Kidney tubule cell (primary cell): ENCODE measurements at regions not wholly inside any gene's neighbourhood (a gene's known extent, or its start where the extent isn't known, plus 50 kb on each side); places are given as distances from the start of the nearest gene placed in this dataset.
"Not testable (repeated sequence)": the region's sequence is repeated elsewhere in the genome, so short reads cannot be mapped to it uniquely, and the experiment has no call there.

Experiments used
- DNase-seq: peaks from one replicate; pipeline ENCODE4 v3.0.0-alpha.2; 2018; ENCODE audit warnings: low spot score

DNA sequence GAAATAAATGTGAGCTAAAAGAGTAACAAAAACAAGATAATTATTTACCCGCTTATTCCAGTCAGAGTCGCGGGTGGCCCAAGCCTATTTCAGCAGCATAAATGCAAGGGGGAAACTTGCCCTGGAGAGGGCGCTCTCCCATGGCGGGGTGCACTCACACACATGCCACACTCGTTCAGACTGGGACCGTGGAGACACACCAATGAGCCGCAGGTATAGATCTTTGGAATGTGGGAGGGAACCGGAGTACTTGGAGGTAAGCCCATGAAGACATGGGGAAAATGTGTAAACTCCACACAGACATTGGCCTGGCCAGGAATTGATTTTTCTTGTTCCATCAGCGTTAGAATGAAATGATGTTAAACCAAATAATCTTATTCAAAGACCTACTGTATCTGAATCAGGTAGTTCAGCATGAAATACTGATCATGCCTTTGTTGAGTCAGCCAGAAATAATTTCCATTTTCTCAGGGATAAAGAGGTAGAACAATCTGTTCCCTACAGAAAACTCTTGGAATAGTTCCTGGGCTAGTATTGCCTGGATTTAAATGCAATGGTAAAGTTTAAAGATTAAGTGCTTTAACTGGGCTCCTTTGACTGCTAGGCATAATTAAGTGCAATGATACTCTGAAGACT lies 191.5 kb downstream of the MCHR2 start:
- DNase-seq, result peak; percentile 30

GRCh38 chr6:99808992-99809391 lies 185.0 kb downstream of the MCHR2 start:
- DNase-seq, result no peak

DNA sequence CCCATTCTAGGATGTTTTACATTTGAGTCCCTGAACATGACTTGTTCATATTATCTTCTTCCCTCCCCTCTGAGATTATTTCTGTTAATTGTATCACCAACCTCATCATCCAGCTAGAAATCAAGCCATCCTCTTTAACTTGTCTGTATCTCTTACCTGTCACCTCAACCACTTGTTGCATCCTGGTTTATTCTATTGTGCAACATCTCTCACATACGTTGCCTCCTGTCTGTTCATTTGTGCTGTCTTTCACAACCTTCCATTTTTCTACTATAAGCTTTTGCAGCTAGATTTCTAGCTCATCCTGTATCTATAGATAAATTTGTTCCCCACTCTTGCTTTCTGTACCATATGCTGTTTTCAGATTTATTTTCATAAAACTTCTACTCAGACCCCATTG lies 183.7 kb downstream of the MCHR2 start:
- no peak for DNase-seq

DNA sequence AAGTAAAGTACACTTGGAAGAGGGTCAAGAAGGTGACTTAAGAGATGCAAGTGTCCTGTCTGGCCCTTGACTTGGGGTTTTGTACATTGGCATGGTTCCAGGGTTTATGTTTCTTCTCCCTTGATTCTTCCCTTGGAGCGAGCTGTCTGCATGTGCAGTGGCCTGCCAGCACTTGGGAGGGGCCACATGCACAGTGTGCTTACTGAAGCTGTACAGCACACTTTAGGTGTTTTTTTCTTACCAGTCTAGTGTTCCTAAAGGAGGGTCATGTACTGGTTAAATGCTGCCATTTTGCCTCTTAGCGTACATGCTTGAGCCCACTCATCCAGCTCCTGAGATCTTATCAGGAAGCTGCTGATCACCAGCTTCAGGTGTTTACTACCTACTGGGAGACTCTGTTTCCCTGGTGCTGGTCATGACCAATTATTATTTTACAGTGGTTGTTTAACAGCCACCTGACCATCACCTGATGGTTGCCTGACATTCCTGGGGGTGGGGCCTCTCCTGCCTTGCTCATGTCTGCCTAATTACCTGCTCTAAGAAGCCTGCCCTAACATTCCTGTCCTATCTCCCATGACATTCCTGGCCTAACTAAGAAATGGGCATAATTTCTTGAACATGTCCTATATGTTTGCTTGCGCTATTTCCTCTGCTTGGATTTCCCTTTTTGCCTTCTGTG lies 182.9 kb downstream of the MCHR2 start:
- DNase-seq, result peak; percentile 73

- no peak for DNase-seq
Measured at GRCh38 chr6:99811636-99812035, 182.4 kb downstream of the MCHR2 start.

- no peak for DNase-seq
Measured at GRCh38 chr6:99813565-99813964, 180.5 kb downstream of the MCHR2 start.

DNA sequence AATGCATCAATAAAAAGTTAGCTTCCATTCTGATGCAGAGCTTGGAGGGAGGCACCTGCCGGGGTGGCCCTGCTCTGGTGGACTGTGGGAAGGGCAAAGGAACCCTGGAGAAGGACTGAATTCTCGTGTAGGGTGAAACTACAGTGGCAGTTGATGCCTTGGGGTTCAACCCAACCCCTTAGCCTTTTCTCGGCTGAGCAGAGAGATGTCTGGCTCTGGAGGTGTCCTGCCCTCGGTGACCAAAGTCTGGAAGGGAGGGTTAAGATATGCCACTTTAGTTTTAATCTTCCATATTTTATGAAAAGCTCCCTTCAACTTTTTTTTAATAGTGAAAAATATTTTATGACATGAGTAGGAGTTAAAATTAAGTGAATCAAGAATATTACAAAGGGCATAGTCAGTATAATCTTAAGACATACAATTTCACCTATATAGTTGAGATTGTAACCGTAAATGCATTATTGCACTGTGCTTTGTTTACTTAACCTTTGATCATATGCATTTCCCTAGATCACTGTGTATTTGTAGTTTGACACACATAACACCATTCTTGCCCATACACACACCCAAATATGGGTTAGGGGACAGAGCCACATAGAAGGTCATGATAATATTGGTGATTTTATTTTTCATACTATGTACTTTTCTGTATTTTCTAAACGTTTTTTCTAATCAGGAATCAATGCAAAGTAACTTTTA lies 179.6 kb downstream of the MCHR2 start:
- DNase-seq, result no peak

DNA sequence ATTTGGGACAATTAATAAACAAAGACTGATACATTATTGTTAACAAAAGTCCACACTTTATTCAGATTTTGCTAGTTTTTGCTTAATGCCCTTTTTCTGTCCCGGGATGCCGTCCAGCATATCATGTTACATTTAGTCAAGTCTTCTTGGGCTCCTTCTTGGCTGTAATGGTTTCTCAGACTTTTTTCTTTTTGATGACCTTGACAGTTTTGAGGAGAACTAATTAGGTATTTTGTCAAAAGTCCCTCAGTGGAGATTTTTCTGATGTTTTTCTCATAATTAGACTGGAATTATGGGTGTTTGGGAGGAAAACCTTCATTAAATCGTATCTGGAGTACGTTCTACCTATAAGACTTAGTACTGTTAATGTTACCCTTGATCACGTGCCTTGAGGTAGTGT lies 177.2 kb downstream of the MCHR2 start:
- no peak for DNase-seq

- no peak for DNase-seq
Measured at GRCh38 chr6:99818161-99818560, 175.9 kb downstream of the MCHR2 start.

DNA sequence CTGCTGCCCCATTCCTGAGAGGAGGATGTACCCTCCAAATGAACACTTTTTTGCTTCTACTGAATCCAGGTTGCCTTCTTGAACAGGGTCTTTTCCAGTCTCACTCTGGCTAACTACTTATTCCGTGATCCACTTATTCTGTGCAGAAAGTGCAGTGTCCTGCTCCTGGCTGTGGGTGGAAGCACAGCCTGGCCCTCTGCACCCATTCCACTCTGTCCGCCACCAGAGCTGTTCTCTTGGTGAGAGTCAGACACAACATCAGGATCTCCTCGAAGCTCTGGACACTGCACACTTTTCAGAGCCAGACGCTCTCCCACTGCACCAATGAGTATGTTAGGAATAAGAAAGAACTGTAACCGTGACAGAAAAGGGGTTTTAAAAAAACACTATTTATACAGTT lies 174.2 kb downstream of the MCHR2 start:
- DNase-seq, result no peak

GRCh38 chr6:99821164-99821563 lies 172.9 kb downstream of the MCHR2 start:
- no peak for DNase-seq

GRCh38 chr6:99822741-99823512 lies 171.1 kb downstream of the MCHR2 start:
- DNase-seq, result peak; percentile 69

DNA sequence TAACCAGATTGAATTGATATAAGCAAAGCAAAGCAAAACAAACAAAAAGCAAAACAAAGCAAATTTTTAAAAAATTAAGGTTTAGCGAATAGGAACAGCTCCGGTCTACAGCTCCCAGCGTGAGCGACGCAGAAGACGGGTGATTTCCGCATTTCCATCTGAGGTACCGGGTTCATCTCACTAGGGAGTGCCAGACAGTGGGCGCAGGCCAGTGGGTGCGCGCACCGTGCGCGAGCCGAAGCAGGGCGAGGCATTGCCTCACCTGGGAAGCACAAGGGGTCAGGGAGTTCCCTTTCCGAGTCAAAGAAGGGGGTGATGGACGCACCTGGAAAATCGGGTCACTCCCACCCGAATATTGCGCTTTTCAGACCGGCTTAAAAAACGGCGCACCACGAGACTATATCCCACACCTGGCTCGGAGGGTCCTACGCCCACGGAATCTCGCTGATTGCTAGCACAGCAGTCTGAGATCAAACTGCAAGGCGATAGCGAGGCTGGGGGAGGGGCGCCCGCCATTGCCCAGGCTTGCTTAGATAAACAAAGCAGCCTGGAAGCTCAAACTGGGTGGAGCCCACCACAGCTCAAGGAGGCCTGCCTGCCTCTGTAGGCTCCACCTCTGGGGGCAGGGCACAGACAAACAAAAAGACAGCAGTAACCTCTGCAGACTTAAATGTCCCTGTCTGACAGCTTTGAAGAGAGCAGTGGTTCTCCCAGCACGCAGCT lies 170.3 kb downstream of the MCHR2 start:
- DNase-seq, result not testable (repeated sequence)

DNA sequence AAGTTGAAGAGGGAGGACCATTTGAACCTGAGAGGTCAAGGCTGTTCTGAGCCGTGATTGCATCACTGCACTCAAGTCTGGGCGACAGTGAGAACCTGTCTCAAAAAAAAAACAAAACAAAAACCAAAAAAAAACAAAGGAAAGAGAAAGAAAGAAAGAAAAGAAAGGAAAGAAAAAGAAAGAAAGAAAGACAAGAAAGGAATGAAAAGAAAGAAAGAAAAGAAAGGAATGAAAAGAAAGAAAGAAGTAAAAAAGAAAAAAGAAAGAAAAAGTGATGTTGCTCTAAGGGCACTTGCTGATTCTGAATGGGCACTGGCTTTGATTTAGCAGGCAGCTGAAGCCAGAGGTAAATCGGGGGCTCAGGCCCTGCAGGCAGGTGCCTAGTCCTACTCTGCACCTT lies 161.0 kb downstream of the MCHR2 start:
- no peak for DNase-seq

- peak; percentile 23 for DNase-seq
Measured at GRCh38 chr6:99836471-99836870, 157.6 kb downstream of the MCHR2 start.

GRCh38 chr6:99838607-99839006 lies 155.4 kb downstream of the MCHR2 start:
- no peak for DNase-seq

DNA sequence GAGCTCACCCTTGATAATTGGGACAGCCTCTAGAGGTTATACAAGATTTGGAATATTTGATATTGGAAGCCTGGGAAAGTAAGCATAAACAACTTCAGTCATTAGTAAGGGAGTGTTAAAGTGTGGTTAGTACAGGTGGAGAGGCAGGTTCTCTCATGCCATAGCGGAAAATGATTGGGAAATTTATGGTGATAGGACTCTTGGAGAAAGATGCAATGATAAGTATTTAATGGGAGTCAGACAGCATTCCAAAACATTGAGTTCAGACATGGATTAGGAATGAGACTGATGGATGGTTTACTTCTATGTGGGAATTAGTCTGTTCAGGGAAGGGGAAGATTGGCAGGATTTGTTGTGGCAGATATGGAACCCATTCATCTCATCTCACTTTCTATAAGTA lies 152.7 kb downstream of the MCHR2 start:
- DNase-seq, result no peak

GRCh38 chr6:99846006-99846405 lies 148.0 kb downstream of the MCHR2 start:
- no peak for DNase-seq

GRCh38 chr6:99850841-99851240 lies 143.2 kb downstream of the MCHR2 start:
- DNase-seq, result no peak

DNA sequence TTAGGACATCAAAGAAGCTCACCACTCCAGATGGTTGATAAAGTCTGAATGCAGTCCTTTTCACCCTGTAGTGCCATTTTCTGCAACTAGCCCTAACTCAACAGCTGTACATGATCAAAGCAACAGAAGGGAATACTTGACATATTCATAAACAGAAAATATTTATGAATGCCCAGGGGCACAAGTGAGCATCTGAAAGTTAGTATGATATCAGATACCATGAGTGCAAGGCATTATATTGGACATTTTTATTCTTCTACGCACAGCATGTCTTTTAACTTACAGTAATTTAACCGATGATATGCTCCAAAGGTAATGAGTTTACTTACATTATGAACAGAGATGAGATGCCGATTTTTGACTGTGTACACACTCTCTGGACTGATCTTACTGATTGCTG lies 142.0 kb downstream of the MCHR2 start:
- DNase-seq, result no peak

DNA sequence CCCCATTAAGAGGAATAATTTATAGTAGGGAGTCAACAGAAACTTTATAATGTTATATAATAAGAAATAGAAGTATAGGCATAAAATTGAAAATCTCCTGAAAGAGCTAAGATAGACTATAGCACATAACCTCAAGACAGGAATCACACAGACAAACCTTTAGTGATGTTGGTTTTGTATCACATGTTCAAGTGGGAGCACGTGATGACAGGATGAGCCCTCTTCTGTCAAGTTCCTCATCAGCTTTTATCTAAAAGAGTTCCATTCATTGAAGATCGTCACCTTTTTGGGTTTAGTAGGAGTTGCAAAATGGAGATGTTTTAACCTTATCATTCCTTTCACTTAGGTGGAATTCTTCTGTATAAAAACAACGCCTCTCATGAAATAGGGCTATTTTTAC lies 127.0 kb downstream of the MCHR2 start:
- DNase-seq, result no peak
